HG03521 (cell line): ENCODE measurements at regions not wholly inside any gene's neighbourhood (a gene's known extent, or its start where the extent isn't known, plus 50 kb on each side); places are given as distances from the start of the nearest gene placed in this dataset.

Experiments
- ATAC-seq: cut with Tn5 transposase; IDR thresholded peaks from one replicate; pipeline ENCODE4 v1.9.1; 2021; ENCODE audit warnings: mild to moderate bottlenecking, moderate library complexity; ENCODE audit not compliant: unreplicated experiment

GRCh38 chr13:103147961-103148360 lies 81.7 kb upstream of the SLC10A2 start:
- ATAC-seq = no peak

- ATAC-seq = no peak
These were observed 79.2 kb upstream of the SLC10A2 start for GRCh38 chr13:103145442-103145841.

- ATAC-seq = no peak
These were observed 77.2 kb upstream of the SLC10A2 start for GRCh38 chr13:103143432-103143831.

GRCh38 chr13:103142151-103142550 lies 75.9 kb upstream of the SLC10A2 start:
- no peak for ATAC-seq

- peak; percentile 90 for ATAC-seq
These were observed 73.9 kb upstream of the SLC10A2 start for GRCh38 chr13:103140001-103140671.

GRCh38 chr13:103134271-103134670 lies 68.1 kb upstream of the SLC10A2 start:
- ATAC-seq = no peak

GRCh38 chr13:103133556-103133955 lies 67.3 kb upstream of the SLC10A2 start:
- no peak for ATAC-seq

- ATAC-seq = peak; percentile 72
These were observed 64.5 kb upstream of the SLC10A2 start for GRCh38 chr13:103130681-103131210.

GRCh38 chr13:103130146-103130545 lies 63.9 kb upstream of the SLC10A2 start:
- ATAC-seq = no peak
